NCI-H128 (cell line): ENCODE measurements at regions not wholly inside any gene's neighbourhood (a gene's known extent, or its start where the extent isn't known, plus 50 kb on each side); places are given as distances from the start of the nearest gene placed in this dataset.
"Not testable (repeated sequence)": the region's sequence is repeated elsewhere in the genome, so short reads cannot be mapped to it uniquely, and the experiment has no call there.

Experiments
- DNase-seq: peaks from one replicate; lab custom pipeline; 2025; ENCODE audit not compliant: unreplicated experiment; lab: John Stamatoyannopoulos, UW

GRCh38 chr6:144896871-144897270 is 611.7 kb downstream of the UTRN start:
- DNase-seq: no peak

- DNase-seq: no peak
Measured at GRCh38 chr6:144897441-144897921, 612.3 kb downstream of the UTRN start.

- DNase-seq: no peak
Measured at GRCh38 chr6:144898052-144898689, 613.0 kb downstream of the UTRN start.

- no peak for DNase-seq
Measured at GRCh38 chr6:144898741-144899140, 613.6 kb downstream of the UTRN start.

GRCh38 chr6:144899161-144899560 is 614.0 kb downstream of the UTRN start:
- DNase-seq: no peak

GRCh38 chr6:144901412-144901811 is 616.3 kb downstream of the UTRN start:
- no peak for DNase-seq

- DNase-seq: no peak
Measured at GRCh38 chr6:144908004-144908403, 622.9 kb downstream of the UTRN start.

- no peak for DNase-seq
Measured at GRCh38 chr6:144909753-144910285, 624.7 kb downstream of the UTRN start.

- no peak for DNase-seq
Measured at GRCh38 chr6:144911322-144911721, 626.2 kb downstream of the UTRN start.

- DNase-seq: no peak
Measured at GRCh38 chr6:144912474-144912873, 627.3 kb downstream of the UTRN start.

- DNase-seq: no peak
Measured at GRCh38 chr6:144918073-144918472, 632.9 kb downstream of the UTRN start.

GRCh38 chr6:144919560-144919959 is 634.4 kb downstream of the UTRN start:
- no peak for DNase-seq

- no peak for DNase-seq
Measured at GRCh38 chr6:144920391-144920961, 635.3 kb downstream of the UTRN start.

- no peak for DNase-seq
Measured at GRCh38 chr6:144921206-144921975, 636.3 kb downstream of the UTRN start.

GRCh38 chr6:144922120-144922722 is 637.1 kb downstream of the UTRN start:
- no peak for DNase-seq

GRCh38 chr6:144922771-144923490 is 637.8 kb downstream of the UTRN start:
- not testable (repeated sequence) for DNase-seq

- not testable (repeated sequence) for DNase-seq
Measured at GRCh38 chr6:144923491-144923787, 638.3 kb downstream of the UTRN start.

GRCh38 chr6:144928847-144929246 is 643.7 kb downstream of the UTRN start:
- no peak for DNase-seq

- DNase-seq: no peak
Measured at GRCh38 chr6:144929262-144929661, 644.1 kb downstream of the UTRN start.

- DNase-seq: no peak
Measured at GRCh38 chr6:144931172-144932035, 646.3 kb downstream of the UTRN start.
